ENCODE measurements at regions not wholly inside any gene's neighbourhood (a gene's known extent, or its start where the extent isn't known, plus 50 kb on each side); places are given as distances from the start of the nearest gene placed in this dataset.

DNA sequence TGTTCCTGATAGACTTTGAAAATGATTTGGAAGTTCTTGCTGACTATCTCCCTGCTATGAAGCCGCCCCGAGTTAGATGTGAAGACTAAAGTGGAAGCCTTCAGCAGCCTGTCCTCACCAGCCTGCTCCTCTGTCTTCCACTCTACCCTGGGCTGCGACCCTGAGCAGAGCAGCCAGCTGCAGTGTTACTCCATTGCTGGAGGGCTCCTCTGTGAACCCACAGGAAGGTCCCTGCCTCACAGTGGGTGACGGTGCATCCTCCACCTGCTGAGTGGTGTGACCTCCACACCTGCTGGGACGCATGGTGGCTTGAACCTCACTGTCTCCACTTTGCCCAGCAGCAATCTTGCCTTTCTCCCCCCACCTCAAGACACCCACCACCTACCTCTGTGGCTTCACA is 116.4 kb downstream of the IRS2 start:
- no peak for DNase-seq

DNA sequence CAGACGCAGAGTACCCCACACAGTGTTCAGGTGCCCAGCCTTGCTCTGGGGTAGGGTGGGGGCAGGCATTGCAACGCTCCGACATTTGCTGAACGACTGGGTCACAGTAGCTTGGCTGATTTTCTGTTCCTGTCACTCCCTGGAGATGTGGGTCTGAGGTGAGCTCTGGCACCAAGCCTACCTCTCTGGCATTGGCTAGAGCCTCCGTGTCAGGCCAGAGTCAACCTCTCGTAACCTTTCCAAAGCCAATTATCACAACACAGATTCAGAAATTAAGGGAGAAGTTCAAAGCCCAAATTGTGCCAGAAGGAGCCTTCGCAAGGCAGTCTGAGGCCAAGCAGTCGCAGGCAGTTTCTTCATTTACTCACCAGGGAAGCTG is 117.2 kb downstream of the IRS2 start:
- DNase-seq, result no peak

DNA sequence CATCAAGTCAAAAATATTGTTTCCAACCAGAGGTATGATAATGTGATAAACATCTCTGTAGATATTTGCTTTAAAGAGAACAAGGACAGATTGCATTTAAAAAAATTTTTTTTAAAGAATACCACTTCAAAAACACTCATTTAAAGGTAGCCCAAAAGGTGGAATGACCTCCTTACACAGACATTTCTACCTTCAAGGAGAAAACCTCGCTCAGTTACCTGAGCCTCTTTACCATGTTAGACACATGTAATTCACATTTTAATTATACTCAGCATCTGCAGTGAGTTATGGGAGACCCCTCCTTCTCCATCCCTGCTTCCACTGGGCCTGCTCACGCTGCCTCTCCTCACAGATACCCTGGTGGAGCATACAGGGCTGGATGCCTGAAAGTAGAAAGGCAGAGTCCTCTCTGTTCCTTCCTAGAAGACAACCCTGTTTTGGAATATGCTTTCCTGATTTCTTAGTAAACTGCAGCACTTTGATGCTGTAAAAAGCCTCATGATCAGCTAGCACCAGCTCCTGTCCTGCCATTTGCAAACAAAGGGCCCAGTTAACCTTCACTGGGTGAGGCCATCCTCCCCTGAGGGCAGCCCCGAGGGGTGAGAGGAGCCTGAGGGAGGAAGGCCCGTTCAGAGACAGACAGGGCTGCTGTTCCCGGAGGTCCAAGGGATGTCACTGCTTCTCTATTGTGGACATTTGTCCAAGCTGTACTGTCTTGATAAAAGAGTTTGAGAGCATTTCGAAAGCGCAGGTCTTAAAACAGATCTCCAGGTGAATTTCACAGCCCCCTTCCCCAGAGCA is 117.8 kb downstream of the IRS2 start:
- DNase-seq, result no peak

DNA sequence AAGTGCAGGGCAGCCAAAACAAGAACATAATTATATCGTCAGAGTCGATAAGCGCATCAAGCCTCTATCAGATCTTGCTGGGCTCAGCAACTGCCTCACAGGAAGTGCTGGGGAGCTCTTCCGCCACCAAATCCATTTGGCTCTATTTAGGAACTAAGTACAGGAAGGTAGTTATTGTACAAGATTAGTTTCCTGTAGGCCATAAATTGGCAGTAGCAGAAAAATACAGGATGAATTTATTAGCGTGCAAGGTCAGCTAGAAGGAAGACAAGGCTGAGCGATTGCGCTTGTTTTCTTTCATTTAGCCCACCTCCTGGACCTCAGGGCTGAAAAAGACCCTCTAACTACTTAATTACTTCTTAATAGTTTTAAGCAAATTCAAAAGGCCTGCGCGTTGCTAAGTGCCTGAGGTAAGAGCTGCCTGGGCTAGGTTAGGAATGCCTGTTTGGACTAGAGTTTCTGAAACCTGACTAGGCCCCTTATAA is 118.5 kb downstream of the IRS2 start:
- peak; percentile 75 for DNase-seq

DNA sequence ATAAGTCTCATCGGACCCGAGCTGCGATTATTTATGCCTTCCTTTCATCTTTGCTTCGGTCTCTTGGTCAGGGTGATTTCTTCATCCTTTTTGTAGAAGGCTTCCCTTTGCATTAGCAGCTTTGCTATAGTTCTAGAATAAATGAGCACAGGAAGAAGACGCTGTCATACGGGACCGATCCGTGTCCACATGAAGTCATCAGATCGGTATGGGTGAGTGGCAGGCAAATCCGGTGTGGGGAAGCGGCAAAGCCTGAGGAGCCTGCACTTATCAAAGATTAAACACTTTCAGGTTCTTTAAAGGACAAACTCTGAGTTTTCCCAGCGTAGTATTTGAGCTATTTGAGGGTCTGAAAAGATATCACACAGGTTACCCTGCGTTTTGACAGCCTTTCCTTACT is 119.3 kb downstream of the IRS2 start:
- no peak for DNase-seq

DNA sequence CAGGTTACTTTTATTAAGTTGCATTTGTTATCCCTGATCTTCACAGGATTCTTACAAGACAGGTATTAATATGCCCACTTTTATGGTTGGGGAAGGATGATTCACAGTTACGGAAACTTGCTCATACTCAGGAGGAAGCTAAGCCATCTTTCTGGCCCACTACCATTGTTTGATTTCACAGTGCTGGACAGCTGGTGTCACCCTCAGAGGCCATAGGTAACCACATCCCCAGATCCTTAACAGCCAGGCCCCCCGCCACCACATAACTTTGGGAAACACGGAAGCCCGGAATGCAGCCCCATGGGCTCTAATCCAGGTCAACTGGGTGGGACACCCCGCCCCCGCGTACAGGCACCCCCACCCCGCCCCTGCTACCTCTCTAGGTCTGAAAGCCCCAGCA is 119.7 kb downstream of the IRS2 start:
- DNase-seq, result no peak

DNA sequence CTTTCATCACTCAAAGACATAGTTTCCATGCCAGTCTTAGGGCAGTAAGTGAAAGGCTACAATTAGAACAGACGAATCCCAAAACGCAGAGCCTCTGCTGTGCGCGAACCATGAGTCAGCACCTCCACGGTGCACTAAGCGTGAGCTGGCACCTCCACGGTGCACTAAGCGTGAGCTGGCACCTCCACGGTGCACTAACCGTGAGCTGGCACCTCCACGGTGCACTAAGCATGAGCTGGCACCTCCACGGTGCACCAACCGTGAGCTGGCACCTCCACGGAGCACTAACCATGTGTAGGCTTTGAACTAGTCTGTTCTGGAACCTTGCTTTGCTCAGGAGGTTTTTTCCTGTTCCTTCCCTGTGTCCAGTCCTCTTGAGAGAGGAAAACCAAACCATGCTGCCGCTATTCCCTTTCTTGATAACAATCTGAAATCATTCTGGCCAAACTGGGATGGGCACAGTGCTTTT is 120.6 kb downstream of the IRS2 start:
- DNase-seq, result no peak

DNA sequence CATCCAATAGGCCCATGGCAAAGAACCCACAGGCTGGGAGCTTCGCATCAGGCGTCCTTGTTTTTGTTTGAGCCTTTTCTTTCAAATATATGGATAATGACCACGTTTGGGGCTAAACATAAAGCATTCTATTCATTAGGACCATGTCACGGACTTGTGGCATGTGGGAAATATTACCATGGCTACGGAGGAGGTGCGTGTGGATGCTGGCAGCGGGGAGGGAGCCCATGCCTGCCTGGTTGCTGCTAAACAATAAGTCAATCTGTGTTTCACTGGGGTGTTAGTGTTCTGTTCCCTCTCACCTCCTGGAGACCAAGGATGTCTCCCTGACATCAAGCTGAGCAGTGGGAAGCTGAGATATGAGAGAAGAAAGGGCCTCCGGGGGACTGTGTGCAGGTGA is 121.1 kb downstream of the IRS2 start:
- no peak for DNase-seq

DNA sequence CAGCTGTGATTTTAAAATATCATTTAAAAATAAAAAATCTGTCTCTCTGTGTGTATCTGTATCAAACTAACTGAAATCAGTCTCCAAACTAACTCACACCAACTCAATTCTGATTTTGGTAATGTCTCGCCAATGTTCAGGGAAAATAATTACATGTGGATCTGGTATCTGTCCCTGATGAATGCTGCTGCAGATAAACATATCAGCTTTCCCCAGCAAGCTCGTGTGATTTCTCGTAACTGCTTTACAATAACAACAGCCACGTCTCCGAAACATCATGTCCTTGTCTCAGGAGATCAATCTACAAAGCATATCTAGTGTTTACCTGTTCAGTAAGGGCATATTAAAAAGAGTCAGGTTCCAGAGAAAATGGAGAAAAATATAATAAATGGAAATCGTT is 129.0 kb downstream of the IRS2 start:
- DNase-seq, result no peak

DNA sequence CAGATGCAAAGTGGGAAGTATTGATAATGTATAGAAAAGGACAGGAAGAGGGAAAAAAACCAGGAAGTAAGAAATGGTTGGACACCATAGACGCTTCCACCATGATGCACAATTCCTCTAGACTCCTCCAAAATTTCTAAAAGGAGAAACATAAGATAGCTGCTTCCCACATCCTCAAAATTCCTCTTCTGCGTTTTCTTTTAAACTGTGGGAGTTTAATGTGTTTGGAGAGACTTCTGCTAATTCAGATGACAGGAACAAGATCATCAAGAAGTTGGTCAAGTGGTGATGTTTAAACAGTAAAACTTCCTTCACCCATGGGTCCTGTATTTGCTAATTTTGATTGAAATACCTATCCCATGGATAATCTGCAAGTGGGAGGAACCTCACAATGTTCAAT is 130.2 kb downstream of the IRS2 start:
- no peak for DNase-seq

DNA sequence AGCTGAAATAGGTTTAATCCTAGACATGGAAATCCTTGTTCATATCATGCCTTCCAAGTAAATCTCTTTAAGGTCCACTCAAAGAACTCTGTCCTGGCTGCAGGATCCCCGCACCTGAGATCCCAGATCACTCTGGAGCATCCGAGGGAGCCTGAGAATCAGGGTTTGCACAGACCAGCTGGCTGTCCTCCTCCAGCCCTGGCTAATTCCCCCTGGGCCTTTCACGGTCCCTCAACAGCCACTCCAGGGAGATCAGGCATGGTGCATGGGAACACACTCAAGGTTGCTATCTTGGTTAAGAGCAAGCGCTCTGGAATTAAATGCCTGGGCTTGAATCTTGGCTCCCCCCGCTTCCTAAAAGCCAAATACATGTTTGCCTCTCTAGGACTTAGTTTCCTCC is 130.8 kb downstream of the IRS2 start:
- no peak for DNase-seq

DNA sequence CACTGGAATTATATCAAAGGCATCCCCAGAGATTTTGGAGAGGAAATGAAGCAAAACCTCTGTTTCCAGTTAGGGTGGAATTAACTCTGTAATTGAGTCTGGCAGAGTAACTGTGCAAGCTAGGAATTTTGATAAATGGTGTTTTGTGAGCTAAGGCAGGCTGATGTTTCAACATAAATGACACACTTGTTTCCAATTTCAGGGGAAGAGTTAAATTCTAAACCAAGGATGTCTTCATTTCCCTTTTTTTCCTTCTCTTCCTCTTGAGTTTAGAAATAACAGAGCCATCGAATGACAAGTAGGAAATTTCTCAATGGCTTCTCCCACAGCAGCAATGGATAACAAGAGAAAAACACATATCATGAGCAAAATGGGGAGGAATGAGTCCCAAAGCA is 131.2 kb downstream of the IRS2 start:
- DNase-seq, result peak; percentile 92

DNA sequence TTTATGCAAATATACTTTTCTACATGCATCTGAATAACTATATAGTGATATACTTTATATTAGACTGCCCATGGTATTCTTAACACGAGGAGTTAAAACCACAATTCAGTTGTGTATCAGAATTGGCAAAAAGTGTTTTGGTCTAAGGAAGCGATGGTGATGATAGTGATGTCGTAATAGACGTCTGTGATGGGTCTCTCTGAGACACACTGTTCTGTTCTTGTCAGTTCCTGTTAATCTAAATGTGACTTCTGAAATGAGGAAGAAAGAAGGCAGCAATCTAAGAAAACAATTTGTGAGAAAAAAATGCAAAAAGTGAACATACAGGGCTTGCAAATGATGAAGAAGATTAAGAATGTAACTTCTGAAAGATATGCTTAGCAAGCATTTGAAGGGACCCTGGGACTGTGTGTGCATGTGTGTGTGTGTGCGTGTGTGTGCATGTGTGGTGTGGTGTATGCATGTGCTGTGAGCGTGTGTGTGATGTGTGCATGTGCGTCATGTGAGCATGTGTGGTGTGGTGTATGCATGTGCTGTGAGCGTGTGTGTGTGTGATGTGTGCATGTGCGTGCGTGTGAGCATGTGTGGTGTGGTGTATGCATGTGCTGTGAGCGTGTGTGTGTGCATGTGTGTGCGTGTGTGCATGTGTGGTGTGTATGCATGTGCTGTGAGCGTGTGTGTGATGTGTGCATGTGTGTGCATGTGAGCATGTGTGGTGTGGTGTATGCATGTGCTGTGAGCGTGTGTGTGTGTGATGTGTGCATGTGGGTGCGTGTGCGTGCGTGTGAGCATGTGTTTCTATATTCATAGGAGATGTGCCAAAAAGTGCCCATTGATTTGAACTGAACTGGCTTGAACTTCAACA is 131.8 kb downstream of the IRS2 start:
- peak; percentile 99 for DNase-seq

DNA sequence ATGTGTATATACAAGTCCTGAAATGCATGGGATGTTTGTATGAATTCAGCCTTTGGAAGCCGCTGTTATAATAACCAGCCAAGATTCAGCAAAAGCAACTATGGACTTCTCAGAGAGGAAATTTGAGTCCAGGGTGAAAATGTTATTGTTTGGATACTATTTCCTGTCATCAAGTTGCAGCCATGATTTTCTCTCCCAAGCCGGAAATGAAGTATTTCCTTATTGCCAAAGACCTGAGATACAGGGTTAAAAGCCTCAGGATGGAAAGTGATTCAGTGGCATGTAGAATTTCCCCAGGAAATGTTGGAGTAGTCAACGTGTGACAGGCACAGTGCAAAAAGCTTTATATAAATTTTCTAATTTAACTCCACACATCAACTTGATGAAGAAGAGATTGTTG is 133.9 kb downstream of the IRS2 start:
- no peak for DNase-seq

DNA sequence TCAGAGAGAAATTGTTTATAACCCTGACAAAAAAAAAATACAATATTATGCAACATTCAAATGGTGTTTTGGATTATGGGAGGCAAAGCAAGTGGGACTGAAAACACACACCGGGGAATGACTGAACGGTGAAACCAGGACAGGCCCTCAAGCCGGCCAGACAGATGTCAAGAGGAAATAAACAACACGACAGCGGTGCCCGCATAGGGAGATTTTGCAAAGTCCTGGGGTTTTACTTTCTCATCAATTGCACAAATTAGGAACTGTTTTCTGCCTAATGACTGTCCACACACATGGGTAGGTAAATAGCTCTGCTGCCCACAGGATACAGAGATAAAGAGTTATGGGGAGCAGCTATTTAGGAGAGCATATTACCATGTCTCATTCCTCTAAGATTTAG is 134.5 kb downstream of the IRS2 start:
- no peak for DNase-seq

DNA sequence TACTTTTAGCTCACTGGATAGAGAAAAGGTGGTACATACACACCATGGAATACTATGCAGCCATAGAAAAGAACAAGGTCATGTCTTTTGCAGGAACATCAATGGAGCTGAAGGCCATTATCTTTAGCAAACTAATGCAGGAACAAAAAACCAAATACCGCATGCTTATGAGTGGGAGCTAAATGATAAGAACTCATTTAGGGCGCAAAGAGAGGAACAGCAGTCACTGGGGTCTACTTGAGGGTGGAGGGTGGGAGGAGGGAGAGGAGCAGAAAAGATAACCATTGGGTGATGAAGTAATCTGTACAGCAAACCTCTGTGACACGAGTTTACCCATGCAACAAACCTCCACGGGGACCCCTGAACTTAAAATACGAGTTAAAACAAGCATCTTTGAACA is 135.1 kb downstream of the IRS2 start:
- DNase-seq, result no peak

DNA sequence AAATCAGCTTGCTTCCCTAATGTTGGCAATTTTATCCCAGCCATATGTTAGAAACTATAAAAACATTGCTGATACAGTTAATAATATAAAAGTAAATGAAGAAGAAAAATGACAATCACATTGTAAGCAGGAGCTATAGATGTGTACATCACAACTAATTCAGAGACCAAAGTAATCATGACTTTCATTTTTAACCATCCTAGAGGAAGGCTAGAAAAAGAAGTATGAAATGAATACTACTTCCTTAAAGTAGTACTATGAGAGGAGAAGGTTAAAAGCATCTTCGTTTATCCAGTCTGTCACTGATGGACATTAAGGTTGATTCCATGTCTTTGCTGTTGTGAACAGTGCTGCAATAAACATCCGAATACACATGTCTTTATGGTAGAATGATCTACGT is 135.5 kb downstream of the IRS2 start:
- DNase-seq, result no peak

DNA sequence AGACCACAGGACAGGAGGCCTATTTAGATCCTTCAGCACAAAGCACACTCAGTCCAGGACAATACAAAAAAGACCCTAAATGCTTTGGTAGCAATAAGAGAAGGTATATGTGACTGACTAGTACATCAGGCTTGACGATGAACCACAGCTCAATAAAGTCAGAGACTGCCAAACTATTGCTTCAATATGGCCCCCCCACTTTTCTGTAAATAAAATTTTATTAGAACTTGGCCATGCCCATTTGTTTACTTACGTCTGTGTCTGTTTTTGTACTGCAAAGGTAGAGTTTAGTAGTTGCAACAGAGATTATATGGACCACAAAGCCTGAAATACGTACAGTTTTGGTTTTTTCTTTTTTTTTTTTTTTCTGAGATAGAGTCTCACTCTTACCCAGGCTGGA is 136.7 kb downstream of the IRS2 start:
- no peak for DNase-seq

DNA sequence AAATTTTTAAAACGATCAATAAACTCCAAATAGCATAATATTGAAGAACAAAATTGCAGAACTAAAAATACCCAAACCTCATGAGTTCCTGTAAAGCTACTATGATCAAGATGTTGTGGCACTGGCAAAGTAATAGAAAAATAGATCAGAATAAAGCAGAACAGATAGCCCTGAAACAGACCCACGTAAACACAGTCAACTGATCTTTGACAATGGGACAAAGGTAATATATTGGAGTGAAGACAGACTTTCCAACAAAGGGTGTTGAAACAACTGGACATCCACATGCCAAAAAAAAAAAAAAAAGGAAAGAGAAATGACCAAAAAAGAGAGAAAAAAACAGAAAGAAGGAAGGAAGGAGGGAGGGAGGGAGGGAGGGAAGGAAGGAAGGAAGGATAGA is 138.7 kb downstream of the IRS2 start:
- no peak for DNase-seq

DNA sequence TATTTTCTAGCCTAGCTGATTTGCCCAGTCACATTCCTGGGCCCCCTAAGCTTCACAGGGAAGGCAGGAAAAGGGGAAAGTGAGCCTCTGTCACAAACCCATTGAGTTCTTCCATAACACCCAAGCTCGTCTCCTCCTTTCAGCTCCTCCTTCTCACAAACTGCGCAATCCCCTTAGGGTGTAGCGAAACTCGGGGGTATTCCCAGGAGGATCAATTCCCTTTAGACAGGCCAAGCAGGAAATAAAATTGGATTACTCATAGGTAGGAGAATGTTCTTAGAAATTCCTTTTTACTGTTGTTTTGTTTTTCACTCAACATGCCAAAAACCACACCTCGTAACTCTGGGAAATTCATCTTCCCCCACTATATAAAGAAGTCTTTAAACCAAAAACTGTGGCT is 139.3 kb downstream of the IRS2 start:
- DNase-seq, result no peak

DNA sequence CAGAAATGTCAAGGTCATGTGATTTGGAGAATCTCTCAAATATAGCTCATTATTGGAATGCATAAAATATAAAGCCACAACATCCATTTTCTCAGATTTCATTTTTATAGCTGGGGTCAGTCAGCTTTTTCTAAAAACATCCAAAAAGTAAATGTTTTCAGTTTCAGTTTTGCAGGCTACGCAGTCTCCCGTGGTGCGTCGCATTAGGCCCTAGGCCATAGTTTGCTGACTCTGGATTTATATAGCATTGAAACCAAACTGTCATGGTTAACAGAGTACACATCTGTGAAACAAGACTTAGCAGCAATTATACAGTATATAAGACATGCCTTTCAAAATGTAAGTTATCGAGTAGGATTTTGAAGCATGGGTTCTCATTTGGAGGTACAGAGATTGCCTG is 140.0 kb downstream of the IRS2 start:
- no peak for DNase-seq

DNA sequence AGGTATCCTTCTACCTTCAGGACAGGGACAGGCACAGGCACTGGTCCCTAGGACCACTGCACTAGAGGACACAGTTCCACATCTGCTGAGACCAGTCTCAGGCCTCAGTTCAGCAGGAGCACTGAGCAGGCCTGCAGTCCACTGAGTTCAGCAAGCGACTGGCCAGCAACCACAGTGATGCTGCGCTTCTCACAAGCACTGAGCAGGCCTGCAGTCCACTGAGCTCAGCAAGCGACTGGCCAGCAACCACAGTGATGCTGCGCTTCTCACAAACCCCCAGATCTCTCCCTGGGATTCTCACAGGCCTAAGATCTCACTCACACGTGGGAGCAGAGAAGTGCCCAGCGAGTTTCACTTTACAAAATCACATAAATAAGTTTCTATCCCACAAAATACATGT is 140.6 kb downstream of the IRS2 start:
- DNase-seq, result no peak

DNA sequence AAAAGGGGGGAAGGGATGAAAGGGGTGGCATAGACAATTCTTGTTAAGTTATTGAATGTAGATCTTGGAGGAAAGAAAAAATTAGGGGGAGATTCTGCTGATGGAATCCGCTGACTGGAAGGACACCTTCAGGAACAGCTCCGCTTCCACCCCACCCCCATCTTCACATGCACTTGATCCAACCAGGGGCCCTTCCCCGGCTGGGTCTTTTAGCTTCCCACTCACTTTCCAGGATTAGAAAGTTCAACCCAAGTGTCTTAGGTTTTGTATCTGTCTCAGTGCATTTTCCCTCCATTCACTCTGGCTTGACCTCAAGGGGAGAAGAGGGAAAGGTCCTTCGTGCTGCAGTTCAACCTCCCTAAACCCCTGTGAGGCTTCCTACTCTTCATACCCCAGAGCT is 141.4 kb downstream of the IRS2 start:
- DNase-seq, result no peak

DNA sequence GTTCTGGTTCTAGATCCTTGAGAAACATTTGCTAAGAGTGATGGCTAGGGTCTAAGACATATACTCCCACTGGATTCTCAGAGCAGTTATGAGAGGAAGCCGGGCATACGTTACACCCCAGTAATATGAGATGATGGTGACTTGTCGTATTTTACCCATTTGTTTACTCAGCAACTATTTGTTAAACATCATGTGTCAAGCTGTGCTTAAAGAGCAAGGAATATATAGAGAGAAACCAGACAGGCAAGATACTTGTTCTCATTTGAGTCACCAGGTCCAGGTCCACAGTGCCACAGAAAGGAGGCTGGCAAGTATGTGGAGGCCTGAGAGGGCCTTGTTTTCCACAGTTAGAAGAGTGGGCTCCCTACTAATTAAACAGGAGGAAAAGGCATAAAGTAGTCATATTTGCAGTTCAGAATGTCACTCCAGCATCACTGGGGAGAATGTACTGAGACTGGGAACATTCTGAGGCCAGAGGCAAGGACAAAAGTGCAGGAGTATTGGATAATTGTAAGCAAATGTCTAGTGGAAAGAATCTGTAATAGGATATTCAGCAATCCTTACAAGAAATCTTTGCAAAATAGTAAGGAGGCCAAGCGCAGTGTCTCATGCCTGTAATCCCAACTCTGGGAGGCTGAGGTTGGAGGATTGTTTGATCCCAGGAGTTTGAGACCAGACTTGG is 142.2 kb downstream of the IRS2 start:
- DNase-seq, result no peak

All from GF-D8 (cell line).